ENCODE measurements at regions not wholly inside any gene's neighbourhood (a gene's known extent, or its start where the extent isn't known, plus 50 kb on each side); places are given as distances from the start of the nearest gene placed in this dataset.

- peaks cover 3% of the 10 kb centered on the region for H3K9me3 ChIP-seq (ENCODE audit: control insufficient read depth, insufficient read depth, low read length)
- Mint-ChIP-seq H3K4me1 (no peaks in the 10 kb centered on the region), H3K9me3 (peaks cover 4 to 15% of the 10 kb centered on the region in 2 donors), H3K4me3 (no peak overlapping the region), H3K27ac (no peak overlapping the region), H3K27me3 (ENCODE audit: low read depth in 2 of 2) (no peaks in the 10 kb centered on the region), H3K36me3 (no peaks in the 10 kb centered on the region)
- H3K4me3 ChIP-seq (ENCODE audit: low read length) = no peak overlapping the region
- no peak for TF ChIP-seq CTCF (IDR thresholded peaks at IDR 0.05)
- DNase-seq (no peak), ATAC-seq (no peak)
- no peaks in the 10 kb centered on the region for H3K36me3 ChIP-seq (ENCODE audit: control insufficient read depth, insufficient read depth, low read length)
- H3K4me1 ChIP-seq (ENCODE audit: control insufficient read depth, insufficient read depth, low read length) = no peaks in the 10 kb centered on the region
- intact Hi-C loops (cut with micrococcal nuclease) = no loop called here
- H3K27me3 ChIP-seq (ENCODE audit: control insufficient read depth, insufficient read depth, low read length) = no peaks in the 10 kb centered on the region
- H3K27ac ChIP-seq (ENCODE audit: low read length) = no peak overlapping the region
- 60% methylated on average over 2 of the region's 2 CpGs for WGBS (ENCODE audit: insufficient coverage)
Measured at GRCh38 chr4:33088713-33089112, 2368.5 kb downstream of the PCDH7 start.

- H3K27me3 Mint-ChIP-seq (ENCODE audit: low read depth in 2 of 2) = no peaks in the 10 kb centered on the region
- Histone ChIP-seq H3K27ac (ENCODE audit: low read length) (no peak overlapping the region), H3K36me3 (ENCODE audit: control insufficient read depth, insufficient read depth, low read length) (no peaks in the 10 kb centered on the region), H3K4me3 (ENCODE audit: low read length) (no peak overlapping the region), H3K27me3 (ENCODE audit: control insufficient read depth, insufficient read depth, low read length) (no peaks in the 10 kb centered on the region), H3K9me3 (ENCODE audit: control insufficient read depth, insufficient read depth, low read length) (peaks cover 3% of the 10 kb centered on the region), H3K4me1 (ENCODE audit: control insufficient read depth, insufficient read depth, low read length) (no peaks in the 10 kb centered on the region)
- H3K36me3 Mint-ChIP-seq = no peaks in the 10 kb centered on the region
- H3K4me3 Mint-ChIP-seq = no peak overlapping the region
- no peak for ATAC-seq
- no peak overlapping the region for H3K27ac Mint-ChIP-seq
- no peak for TF ChIP-seq CTCF (IDR thresholded peaks at IDR 0.05)
- DNase-seq = no peak
- H3K9me3 Mint-ChIP-seq = peaks cover 4 to 14% of the 10 kb centered on the region in 2 donors
- intact Hi-C loops (cut with micrococcal nuclease) = no loop called here
- no peaks in the 10 kb centered on the region for H3K4me1 Mint-ChIP-seq
- 71% methylated on average over 5 of the region's 6 CpGs for WGBS (ENCODE audit: insufficient coverage)
Measured at GRCh38 chr4:33090910-33091309, 2370.7 kb downstream of the PCDH7 start.

- no peaks in the 10 kb centered on the region for H3K36me3 ChIP-seq (ENCODE audit: control insufficient read depth, insufficient read depth, low read length)
- WGBS (ENCODE audit: insufficient coverage) = 95% methylated on average over 2 of the region's 3 CpGs
- Mint-ChIP-seq H3K4me1 (no peaks in the 10 kb centered on the region), H3K36me3 (peaks cover 2% of the 10 kb centered on the region), H3K27me3 (ENCODE audit: low read depth in 2 of 2) (no peaks in the 10 kb centered on the region), H3K27ac (no peak overlapping the region), H3K9me3 (peaks cover 4 to 14% of the 10 kb centered on the region in 2 donors), H3K4me3 (no peak overlapping the region)
- no peak overlapping the region for H3K4me3 ChIP-seq (ENCODE audit: low read length)
- no peak for TF ChIP-seq CTCF (IDR thresholded peaks at IDR 0.05)
- DNase-seq (no peak), ATAC-seq (no peak)
- H3K27me3 ChIP-seq (ENCODE audit: control insufficient read depth, insufficient read depth, low read length) = no peaks in the 10 kb centered on the region
- intact Hi-C loops (cut with micrococcal nuclease) = no loop called here
- H3K9me3 ChIP-seq (ENCODE audit: control insufficient read depth, insufficient read depth, low read length) = peaks cover 3% of the 10 kb centered on the region
- H3K4me1 ChIP-seq (ENCODE audit: control insufficient read depth, insufficient read depth, low read length) = no peaks in the 10 kb centered on the region
- H3K27ac ChIP-seq (ENCODE audit: low read length) = no peak overlapping the region
Measured at GRCh38 chr4:33091961-33092360, 2371.8 kb downstream of the PCDH7 start.

- Mint-ChIP-seq H3K36me3 (peaks cover 12% of the 10 kb centered on the region), H3K9me3 (peaks cover 21 to 34% of the 10 kb centered on the region in 2 donors), H3K27me3 (ENCODE audit: low read depth in 2 of 2) (no peaks in the 10 kb centered on the region), H3K4me3 (no peak overlapping the region), H3K4me1 (no peaks in the 10 kb centered on the region), H3K27ac (no peak overlapping the region)
- H3K4me1 ChIP-seq (ENCODE audit: control insufficient read depth, insufficient read depth, low read length) = no peaks in the 10 kb centered on the region
- TF ChIP-seq CTCF (IDR thresholded peaks at IDR 0.05) = no peak
- H3K36me3 ChIP-seq (ENCODE audit: control insufficient read depth, insufficient read depth, low read length) = no peaks in the 10 kb centered on the region
- intact Hi-C loops (cut with micrococcal nuclease) = no loop called here
- H3K4me3 ChIP-seq (ENCODE audit: low read length) = no peak overlapping the region
- H3K27ac ChIP-seq (ENCODE audit: low read length) = no peak overlapping the region
- DNase-seq (no peak), ATAC-seq (no peak)
- no peaks in the 10 kb centered on the region for H3K9me3 ChIP-seq (ENCODE audit: control insufficient read depth, insufficient read depth, low read length)
- no peaks in the 10 kb centered on the region for H3K27me3 ChIP-seq (ENCODE audit: control insufficient read depth, insufficient read depth, low read length)
- 10% methylated on average over 3 of the region's 3 CpGs for WGBS (ENCODE audit: insufficient coverage)
Measured at GRCh38 chr4:33104273-33104672, 2384.1 kb downstream of the PCDH7 start.

Measured in natural killer cell (primary cell).